ENCODE measurements at regions not wholly inside any gene's neighbourhood (a gene's known extent, or its start where the extent isn't known, plus 50 kb on each side); places are given as distances from the start of the nearest gene placed in this dataset.

DNA sequence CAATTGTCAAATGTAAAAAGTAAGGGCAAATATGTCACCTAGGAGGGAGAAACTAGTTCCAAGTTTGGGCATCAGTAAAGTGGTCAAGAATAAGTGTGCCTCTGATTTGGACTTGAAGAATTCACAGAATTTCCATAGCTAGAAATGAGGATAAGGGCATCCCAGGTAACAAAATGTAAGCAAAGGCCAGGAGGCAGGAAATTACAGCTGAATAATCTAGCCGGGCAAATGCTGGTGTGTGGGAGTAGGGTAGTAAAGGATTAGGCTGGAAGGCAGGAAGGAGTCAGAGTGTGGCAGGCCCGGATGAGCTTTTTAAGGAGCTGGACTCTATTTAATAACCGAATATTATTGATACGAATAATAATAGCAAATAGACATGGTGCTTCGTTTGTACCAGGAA lies 144.9 kb upstream of the EGFLAM start:
- no peak for DNase-seq (ENCODE audit: low spot score)
- TF ChIP-seq, protein P1, sequence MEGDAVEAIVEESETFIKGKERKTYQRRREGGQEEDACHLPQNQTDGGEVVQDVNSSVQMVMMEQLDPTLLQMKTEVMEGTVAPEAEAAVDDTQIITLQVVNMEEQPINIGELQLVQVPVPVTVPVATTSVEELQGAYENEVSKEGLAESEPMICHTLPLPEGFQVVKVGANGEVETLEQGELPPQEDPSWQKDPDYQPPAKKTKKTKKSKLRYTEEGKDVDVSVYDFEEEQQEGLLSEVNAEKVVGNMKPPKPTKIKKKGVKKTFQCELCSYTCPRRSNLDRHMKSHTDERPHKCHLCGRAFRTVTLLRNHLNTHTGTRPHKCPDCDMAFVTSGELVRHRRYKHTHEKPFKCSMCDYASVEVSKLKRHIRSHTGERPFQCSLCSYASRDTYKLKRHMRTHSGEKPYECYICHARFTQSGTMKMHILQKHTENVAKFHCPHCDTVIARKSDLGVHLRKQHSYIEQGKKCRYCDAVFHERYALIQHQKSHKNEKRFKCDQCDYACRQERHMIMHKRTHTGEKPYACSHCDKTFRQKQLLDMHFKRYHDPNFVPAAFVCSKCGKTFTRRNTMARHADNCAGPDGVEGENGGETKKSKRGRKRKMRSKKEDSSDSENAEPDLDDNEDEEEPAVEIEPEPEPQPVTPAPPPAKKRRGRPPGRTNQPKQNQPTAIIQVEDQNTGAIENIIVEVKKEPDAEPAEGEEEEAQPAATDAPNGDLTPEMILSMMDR (IDR thresholded peaks at IDR 0.05; ENCODE audit: borderline replicate concordance, control extremely low read depth, extremely low read depth, insufficient read depth, missing control alignments) = no peak
- in situ Hi-C loops (cut with MboI; ENCODE audit: low sequenced_read_pairs, unreplicated experiment) = no loop called here

DNA sequence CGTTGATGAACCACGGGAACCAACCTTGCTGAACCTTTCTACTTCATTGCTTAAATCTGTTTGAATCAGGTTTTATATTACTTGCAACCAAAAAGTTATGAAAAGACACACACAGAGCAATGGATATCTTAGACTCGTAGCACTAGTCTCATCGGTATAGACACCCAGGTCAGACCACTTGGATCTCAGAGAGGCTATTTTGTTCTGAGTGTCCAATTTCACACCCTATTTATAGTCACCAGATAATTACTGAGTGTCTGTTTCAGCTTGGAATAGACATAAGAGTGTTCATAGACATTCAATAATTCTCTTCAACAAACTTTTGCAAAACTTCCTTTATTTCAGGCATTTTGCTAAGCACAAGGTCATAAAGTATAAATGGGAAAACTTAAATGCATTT lies 145.4 kb upstream of the EGFLAM start:
- no peak for DNase-seq (ENCODE audit: low spot score)
- in situ Hi-C loops (cut with MboI; ENCODE audit: low sequenced_read_pairs, unreplicated experiment) = no loop called here
- TF ChIP-seq, protein P1 (IDR thresholded peaks at IDR 0.05; ENCODE audit: borderline replicate concordance, control extremely low read depth, extremely low read depth, insufficient read depth, missing control alignments) = no peak

DNA sequence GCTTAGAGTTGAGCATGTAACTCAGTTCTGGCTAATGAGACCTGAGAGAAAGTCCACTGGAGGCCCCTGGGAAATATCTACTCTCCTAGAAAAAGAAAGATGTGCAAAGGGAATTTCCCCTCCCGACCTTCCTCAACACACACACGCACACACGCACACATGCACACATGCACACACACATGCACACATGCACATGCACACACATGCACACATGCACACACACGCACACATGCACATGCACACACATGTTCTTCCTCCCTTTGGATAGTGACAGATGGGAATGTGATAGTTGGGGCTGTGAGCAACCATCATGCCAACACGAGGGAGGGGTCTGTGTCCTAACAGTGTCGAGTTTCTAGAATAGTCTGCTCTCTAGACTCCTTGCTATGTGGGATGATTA lies 148.2 kb upstream of the EGFLAM start:
- TF ChIP-seq, protein P1 (IDR thresholded peaks at IDR 0.05; ENCODE audit: borderline replicate concordance, control extremely low read depth, extremely low read depth, insufficient read depth, missing control alignments) = no peak
- DNase-seq (ENCODE audit: low spot score) = no peak
- in situ Hi-C loops (cut with MboI; ENCODE audit: low sequenced_read_pairs, unreplicated experiment) = no loop called here

DNA sequence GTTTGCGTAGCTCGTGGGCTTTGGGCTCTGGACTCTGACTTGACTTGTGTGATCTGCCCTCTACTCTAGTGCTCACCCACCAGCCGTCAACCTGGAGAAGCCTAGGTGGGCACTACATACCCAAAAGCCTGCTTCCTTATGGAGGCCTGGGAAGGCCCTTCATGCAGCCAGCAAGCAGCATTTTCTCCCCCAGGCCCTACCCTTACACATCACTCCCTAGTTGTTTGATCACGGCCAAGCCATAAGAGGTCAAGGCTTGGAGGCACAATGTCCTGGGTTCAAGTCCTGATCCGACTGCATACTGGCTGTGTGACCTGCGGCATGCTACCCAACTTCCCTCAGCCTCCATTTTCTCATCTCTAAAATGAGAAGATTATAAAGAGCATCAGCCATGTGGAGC lies 151.3 kb upstream of the EGFLAM start:
- no peak for DNase-seq (ENCODE audit: low spot score)
- TF ChIP-seq, protein P1 (IDR thresholded peaks at IDR 0.05; ENCODE audit: borderline replicate concordance, control extremely low read depth, extremely low read depth, insufficient read depth, missing control alignments) = no peak
- in situ Hi-C loops (cut with MboI; ENCODE audit: low sequenced_read_pairs, unreplicated experiment) = no loop called here

DNA sequence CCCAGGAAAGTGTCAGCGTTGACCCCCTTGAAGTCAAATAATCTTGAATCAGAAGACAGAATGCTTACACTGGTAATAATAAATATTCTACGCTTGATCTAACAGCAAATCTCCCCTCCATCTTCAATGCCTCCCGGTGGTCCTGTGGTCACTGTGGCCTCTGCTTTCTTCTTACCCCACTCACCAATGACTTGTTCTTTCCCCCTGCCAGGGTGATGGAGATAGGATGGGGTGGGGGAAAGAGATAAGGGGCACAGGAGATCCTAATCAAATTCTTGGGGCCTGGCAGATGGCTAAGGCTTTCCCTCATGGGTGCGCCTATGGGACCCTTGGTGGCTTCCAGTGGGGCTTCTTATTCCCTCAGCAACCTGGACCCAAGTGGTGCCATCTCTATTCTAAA lies 152.6 kb upstream of the EGFLAM start:
- no peak for DNase-seq (ENCODE audit: low spot score)
- in situ Hi-C loops (cut with MboI; ENCODE audit: low sequenced_read_pairs, unreplicated experiment) = no loop called here
- TF ChIP-seq, protein P1 (IDR thresholded peaks at IDR 0.05; ENCODE audit: borderline replicate concordance, control extremely low read depth, extremely low read depth, insufficient read depth, missing control alignments) = no peak

DNA sequence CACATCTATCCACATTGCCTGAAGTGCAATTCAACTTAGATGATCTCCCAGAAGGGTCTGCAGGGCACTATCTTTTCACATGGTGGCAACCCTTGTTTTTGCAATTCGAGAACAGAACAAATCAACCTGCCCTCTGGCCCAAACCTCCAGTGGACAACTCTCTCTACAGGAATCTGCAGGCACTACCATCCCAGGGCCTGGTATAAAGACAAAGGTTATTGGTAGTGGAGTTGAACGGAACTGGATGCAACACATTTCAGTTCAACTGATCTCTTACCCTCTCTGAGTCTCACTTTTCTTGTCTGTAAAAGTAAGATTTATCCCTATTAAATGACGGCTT lies 153.2 kb upstream of the EGFLAM start:
- in situ Hi-C loops (cut with MboI; ENCODE audit: low sequenced_read_pairs, unreplicated experiment) = no loop called here
- DNase-seq (ENCODE audit: low spot score) = no peak
- TF ChIP-seq, protein P1 (IDR thresholded peaks at IDR 0.05; ENCODE audit: borderline replicate concordance, control extremely low read depth, extremely low read depth, insufficient read depth, missing control alignments) = no peak
